Esophagus muscularis mucosa (tissue), 4 donors: ENCODE measurements at regions not wholly inside any gene's neighbourhood (a gene's known extent, or its start where the extent isn't known, plus 50 kb on each side); places are given as distances from the start of the nearest gene placed in this dataset.

ENCODE experiments used
- EP300 ChIP-seq: sonication (generic); formaldehyde crosslinking; IDR thresholded peaks from one replicate; pipeline ENCODE4 v1.6.1; 2017; ENCODE audit warnings: antibody characterized with exemption
- POLR2A ChIP-seq: fragments of 450-650 bp; IDR thresholded peaks from one replicate; pipeline ENCODE4 v1.6.1; 2017; ENCODE audit warnings: antibody characterized with exemption, moderate library complexity, mild to moderate bottlenecking, low read depth
- POLR2AphosphoS5 ChIP-seq, 2 donors: sonication (generic); formaldehyde crosslinking; IDR thresholded peaks; one replicate each; pipeline ENCODE4 v1.6.1; 2017; ENCODE audit warnings: antibody characterized with exemption in 2 of 2
- TF ChIP-seq, protein P1 (sequence below), 3 experiments: fragments of 200-600 bp in 2 of 3; fragments of 450-650 bp in 1 of 3; sonication (generic) in 2 of 3; IDR thresholded peaks; one replicate each; pipeline ENCODE4 v1.5.1; 2017 to 2019; ENCODE audit warnings: antibody characterized with exemption in 3 of 3, mild to moderate bottlenecking in 2 of 3, moderate library complexity in 1 of 3

DNA sequence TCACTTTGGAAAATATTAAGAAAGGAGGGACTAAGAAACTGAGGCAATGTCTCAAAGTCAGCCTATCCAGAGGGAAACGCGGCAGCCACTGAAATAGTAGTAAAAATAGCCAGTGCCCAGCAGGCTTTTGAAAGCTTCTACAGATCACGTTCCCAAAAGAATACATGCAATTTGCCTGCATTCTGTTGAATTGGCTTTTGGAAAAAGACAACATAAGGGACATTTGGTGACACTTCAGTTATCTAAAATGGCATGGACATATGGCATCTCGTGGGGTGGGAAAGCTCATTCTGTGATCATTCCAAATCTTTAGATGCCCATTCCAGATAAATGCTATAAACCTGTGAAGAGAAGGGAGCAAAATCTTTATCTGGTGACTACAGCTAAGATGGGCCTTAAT lies 82.8 kb upstream of the PDE1C start:
- TF ChIP-seq, protein P1, sequence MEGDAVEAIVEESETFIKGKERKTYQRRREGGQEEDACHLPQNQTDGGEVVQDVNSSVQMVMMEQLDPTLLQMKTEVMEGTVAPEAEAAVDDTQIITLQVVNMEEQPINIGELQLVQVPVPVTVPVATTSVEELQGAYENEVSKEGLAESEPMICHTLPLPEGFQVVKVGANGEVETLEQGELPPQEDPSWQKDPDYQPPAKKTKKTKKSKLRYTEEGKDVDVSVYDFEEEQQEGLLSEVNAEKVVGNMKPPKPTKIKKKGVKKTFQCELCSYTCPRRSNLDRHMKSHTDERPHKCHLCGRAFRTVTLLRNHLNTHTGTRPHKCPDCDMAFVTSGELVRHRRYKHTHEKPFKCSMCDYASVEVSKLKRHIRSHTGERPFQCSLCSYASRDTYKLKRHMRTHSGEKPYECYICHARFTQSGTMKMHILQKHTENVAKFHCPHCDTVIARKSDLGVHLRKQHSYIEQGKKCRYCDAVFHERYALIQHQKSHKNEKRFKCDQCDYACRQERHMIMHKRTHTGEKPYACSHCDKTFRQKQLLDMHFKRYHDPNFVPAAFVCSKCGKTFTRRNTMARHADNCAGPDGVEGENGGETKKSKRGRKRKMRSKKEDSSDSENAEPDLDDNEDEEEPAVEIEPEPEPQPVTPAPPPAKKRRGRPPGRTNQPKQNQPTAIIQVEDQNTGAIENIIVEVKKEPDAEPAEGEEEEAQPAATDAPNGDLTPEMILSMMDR (IDR thresholded peaks at IDR 0.05) = no peak
- no peak for TF ChIP-seq POLR2A
- no peak for TF ChIP-seq EP300
- no peak for TF ChIP-seq POLR2AphosphoS5 (IDR thresholded peaks at IDR 0.05)
